ENCODE measurements at regions not wholly inside any gene's neighbourhood (a gene's known extent, or its start where the extent isn't known, plus 50 kb on each side); places are given as distances from the start of the nearest gene placed in this dataset.

DNA sequence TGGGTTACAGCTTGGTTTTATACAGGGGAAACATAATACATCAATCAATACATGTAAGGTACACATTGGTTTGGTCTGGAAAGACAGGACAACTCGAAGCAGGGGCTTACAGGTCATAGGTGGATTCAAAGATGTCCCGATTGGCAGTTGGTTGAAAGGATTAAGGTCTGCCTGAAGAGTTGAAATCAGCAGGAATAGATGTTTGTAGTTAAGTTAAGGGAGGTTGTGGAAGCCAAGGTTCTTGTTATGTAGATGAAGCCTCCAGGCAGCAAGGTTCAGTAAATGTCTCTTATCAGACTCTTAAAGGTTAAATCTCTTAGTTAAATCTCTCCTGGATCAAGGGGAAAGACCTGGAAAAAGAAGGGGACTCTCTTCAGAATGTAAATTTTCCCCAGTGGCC, 58.4 kb upstream of the MINAR1 start:
- TF ChIP-seq, protein P1, sequence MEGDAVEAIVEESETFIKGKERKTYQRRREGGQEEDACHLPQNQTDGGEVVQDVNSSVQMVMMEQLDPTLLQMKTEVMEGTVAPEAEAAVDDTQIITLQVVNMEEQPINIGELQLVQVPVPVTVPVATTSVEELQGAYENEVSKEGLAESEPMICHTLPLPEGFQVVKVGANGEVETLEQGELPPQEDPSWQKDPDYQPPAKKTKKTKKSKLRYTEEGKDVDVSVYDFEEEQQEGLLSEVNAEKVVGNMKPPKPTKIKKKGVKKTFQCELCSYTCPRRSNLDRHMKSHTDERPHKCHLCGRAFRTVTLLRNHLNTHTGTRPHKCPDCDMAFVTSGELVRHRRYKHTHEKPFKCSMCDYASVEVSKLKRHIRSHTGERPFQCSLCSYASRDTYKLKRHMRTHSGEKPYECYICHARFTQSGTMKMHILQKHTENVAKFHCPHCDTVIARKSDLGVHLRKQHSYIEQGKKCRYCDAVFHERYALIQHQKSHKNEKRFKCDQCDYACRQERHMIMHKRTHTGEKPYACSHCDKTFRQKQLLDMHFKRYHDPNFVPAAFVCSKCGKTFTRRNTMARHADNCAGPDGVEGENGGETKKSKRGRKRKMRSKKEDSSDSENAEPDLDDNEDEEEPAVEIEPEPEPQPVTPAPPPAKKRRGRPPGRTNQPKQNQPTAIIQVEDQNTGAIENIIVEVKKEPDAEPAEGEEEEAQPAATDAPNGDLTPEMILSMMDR (IDR thresholded peaks at IDR 0.05; ENCODE audit: borderline replicate concordance, extremely low read depth, low read length, poor library complexity, severe bottlenecking): no peak
- TF ChIP-seq EZH2 (IDR thresholded peaks at IDR 0.05; ENCODE audit: borderline replicate concordance, low read depth, low read length, severe bottlenecking): no peak
